A549 (cell line): ENCODE measurements at regions not wholly inside any gene's neighbourhood (a gene's known extent, or its start where the extent isn't known, plus 50 kb on each side); places are given as distances from the start of the nearest gene placed in this dataset.

Experiments used
- POLR2A ChIP-seq: IDR thresholded peaks from 2 replicates; pipeline ENCODE4 v1.6.1; 2012; ENCODE audit warnings: mild to moderate bottlenecking, low read length
- RFX5 ChIP-seq: fragments of 450-650 bp; IDR thresholded peaks from 2 replicates; pipeline ENCODE4 v1.7.1; 2014; ENCODE audit warnings: antibody characterized with exemption, mild to moderate bottlenecking, moderate library complexity
- TF ChIP-seq, protein P1 (sequence below): fragments of >200 bp; sonication (Bioruptor Twin); formaldehyde crosslinking; IDR thresholded peaks from 3 replicates; pipeline ENCODE4 v1.5.1; 2016
- TF ChIP-seq, protein P2 (sequence below): fragments of 200-600 bp; sonication (generic); IDR thresholded peaks from 2 replicates; pipeline ENCODE4 v1.6.1; 2016; ENCODE audit warnings: antibody characterized with exemption, mild to moderate bottlenecking, moderate library complexity

DNA sequence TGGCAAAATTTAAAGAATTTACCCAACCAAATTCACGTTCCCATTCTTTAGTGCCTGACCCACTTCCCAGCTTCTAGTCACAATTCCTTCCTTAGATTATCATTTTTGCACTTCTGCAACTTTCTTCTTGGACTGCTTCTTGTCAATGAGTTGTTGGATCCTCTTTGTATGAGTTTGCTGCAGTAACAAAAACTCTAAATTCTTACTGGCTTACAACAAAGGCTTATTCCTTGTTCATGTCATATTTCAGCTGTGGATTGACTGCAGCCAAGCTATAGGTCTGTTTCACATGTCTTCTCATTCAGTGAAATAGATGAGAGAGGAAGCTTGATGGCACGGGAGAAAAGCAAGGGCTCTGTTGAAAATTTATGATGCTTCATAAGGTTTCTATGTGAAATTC is 50.4 kb upstream of the TGFBR2 start:
- no peak for TF ChIP-seq POLR2A
- TF ChIP-seq, protein P1, sequence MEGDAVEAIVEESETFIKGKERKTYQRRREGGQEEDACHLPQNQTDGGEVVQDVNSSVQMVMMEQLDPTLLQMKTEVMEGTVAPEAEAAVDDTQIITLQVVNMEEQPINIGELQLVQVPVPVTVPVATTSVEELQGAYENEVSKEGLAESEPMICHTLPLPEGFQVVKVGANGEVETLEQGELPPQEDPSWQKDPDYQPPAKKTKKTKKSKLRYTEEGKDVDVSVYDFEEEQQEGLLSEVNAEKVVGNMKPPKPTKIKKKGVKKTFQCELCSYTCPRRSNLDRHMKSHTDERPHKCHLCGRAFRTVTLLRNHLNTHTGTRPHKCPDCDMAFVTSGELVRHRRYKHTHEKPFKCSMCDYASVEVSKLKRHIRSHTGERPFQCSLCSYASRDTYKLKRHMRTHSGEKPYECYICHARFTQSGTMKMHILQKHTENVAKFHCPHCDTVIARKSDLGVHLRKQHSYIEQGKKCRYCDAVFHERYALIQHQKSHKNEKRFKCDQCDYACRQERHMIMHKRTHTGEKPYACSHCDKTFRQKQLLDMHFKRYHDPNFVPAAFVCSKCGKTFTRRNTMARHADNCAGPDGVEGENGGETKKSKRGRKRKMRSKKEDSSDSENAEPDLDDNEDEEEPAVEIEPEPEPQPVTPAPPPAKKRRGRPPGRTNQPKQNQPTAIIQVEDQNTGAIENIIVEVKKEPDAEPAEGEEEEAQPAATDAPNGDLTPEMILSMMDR: no peak
- TF ChIP-seq, protein P2, sequence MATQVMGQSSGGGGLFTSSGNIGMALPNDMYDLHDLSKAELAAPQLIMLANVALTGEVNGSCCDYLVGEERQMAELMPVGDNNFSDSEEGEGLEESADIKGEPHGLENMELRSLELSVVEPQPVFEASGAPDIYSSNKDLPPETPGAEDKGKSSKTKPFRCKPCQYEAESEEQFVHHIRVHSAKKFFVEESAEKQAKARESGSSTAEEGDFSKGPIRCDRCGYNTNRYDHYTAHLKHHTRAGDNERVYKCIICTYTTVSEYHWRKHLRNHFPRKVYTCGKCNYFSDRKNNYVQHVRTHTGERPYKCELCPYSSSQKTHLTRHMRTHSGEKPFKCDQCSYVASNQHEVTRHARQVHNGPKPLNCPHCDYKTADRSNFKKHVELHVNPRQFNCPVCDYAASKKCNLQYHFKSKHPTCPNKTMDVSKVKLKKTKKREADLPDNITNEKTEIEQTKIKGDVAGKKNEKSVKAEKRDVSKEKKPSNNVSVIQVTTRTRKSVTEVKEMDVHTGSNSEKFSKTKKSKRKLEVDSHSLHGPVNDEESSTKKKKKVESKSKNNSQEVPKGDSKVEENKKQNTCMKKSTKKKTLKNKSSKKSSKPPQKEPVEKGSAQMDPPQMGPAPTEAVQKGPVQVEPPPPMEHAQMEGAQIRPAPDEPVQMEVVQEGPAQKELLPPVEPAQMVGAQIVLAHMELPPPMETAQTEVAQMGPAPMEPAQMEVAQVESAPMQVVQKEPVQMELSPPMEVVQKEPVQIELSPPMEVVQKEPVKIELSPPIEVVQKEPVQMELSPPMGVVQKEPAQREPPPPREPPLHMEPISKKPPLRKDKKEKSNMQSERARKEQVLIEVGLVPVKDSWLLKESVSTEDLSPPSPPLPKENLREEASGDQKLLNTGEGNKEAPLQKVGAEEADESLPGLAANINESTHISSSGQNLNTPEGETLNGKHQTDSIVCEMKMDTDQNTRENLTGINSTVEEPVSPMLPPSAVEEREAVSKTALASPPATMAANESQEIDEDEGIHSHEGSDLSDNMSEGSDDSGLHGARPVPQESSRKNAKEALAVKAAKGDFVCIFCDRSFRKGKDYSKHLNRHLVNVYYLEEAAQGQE: no peak
- TF ChIP-seq RFX5: no peak
